ENCODE measurements at regions not wholly inside any gene's neighbourhood (a gene's known extent, or its start where the extent isn't known, plus 50 kb on each side); places are given as distances from the start of the nearest gene placed in this dataset.

GRCh38 chr22:27273436-27273835 is 528.1 kb downstream of the MN1 start:
- no peak overlapping the region for H2AFZ ChIP-seq (ENCODE audit: low read length)
- no peak overlapping the region for H3K4me2 ChIP-seq (ENCODE audit: insufficient read depth, insufficient read length, low read length)
- H2BK120ac ChIP-seq (ENCODE audit: low read depth, low read length, poor library complexity, severe bottlenecking), result no peak overlapping the region
- H3K4me1 ChIP-seq (ENCODE audit: insufficient read depth, low read length), result no peaks in the 10 kb centered on the region
- no peak overlapping the region for H4K91ac ChIP-seq (ENCODE audit: insufficient read length, low read depth, low read length)
- Mint-ChIP-seq H3K27me3 (ENCODE audit: low read depth) (peaks cover 27% of the 10 kb centered on the region), H3K4me1 (peaks cover 8 to 26% of the 10 kb centered on the region in 2 experiments; a peak in 3 of 4 replicates), H3K9me3 (peaks cover 4 to 9% of the 10 kb centered on the region in 2 experiments), H3K27ac (no peak overlapping the region; a peak in 1 of 7 replicates), H3K36me3 (ENCODE audit: insufficient read depth in 1 of 3, low read depth in 3 of 3) (peaks cover 0 to 9% (median 0%) of the 10 kb centered on the region in 3 experiments; a peak in 3 of 7 replicates), H3K4me3 (no peak overlapping the region)
- H3K23ac ChIP-seq (ENCODE audit: insufficient read length, low read depth, low read length), result no peak overlapping the region
- H3K56ac ChIP-seq (ENCODE audit: insufficient read length, low read depth, low read length), result no peak overlapping the region
- no peak overlapping the region for H2BK5ac ChIP-seq (ENCODE audit: insufficient read length, low read length)
- no peaks in the 10 kb centered on the region for H3K79me2 ChIP-seq (ENCODE audit: insufficient read depth, low read length)
- H3K79me1 ChIP-seq (ENCODE audit: insufficient read depth, low read depth, low read length, poor library complexity, severe bottlenecking), result no peaks in the 10 kb centered on the region
- DNase-seq, result no peak
- H2BK12ac ChIP-seq (ENCODE audit: insufficient read length, low read depth, low read length), result no peak overlapping the region
- no peak overlapping the region for H4K8ac ChIP-seq (replicated peaks; ENCODE audit: insufficient read length, low read depth, low read length)
- no peak overlapping the region for H3K14ac ChIP-seq (ENCODE audit: insufficient read depth, low read length)
- no peak overlapping the region for H3K4ac ChIP-seq (ENCODE audit: low read depth, low read length)
- no peak overlapping the region for H2BK15ac ChIP-seq (ENCODE audit: low read depth, low read length)
- H4K20me1 ChIP-seq (ENCODE audit: control insufficient read depth, insufficient read depth, insufficient read length), result no peaks in the 10 kb centered on the region
- no peak overlapping the region for H4K5ac ChIP-seq (ENCODE audit: insufficient read length, low read depth, low read length)
- WGBS (ENCODE audit: extremely low coverage, insufficient read length, low lambda C conversion rate), result no CpG with 5 or more reads among the region's 8 CpGs
- no peak overlapping the region for H3K9ac ChIP-seq (ENCODE audit: extremely low read depth, insufficient read length, low read length)
- H2BK20ac ChIP-seq (ENCODE audit: low read depth, low read length, poor library complexity, severe bottlenecking), result no peak overlapping the region
- no peaks in the 10 kb centered on the region for H3K23me2 ChIP-seq (ENCODE audit: insufficient read length, low read depth, low read length, poor library complexity, severe bottlenecking)
- no peak overlapping the region for H3K27ac ChIP-seq (ENCODE audit: insufficient read length, low read depth, low read length)
- no peak overlapping the region for H2AK5ac ChIP-seq (ENCODE audit: insufficient read length, low read length)
- H3K27me3 ChIP-seq (ENCODE audit: insufficient read depth, low read length), result no peaks in the 10 kb centered on the region
- no peaks in the 10 kb centered on the region for H3K9me3 ChIP-seq (ENCODE audit: control insufficient read depth, low read depth, low read length)
- no peak overlapping the region for H3T11ph ChIP-seq (ENCODE audit: low read length)
- TF ChIP-seq, protein P1, sequence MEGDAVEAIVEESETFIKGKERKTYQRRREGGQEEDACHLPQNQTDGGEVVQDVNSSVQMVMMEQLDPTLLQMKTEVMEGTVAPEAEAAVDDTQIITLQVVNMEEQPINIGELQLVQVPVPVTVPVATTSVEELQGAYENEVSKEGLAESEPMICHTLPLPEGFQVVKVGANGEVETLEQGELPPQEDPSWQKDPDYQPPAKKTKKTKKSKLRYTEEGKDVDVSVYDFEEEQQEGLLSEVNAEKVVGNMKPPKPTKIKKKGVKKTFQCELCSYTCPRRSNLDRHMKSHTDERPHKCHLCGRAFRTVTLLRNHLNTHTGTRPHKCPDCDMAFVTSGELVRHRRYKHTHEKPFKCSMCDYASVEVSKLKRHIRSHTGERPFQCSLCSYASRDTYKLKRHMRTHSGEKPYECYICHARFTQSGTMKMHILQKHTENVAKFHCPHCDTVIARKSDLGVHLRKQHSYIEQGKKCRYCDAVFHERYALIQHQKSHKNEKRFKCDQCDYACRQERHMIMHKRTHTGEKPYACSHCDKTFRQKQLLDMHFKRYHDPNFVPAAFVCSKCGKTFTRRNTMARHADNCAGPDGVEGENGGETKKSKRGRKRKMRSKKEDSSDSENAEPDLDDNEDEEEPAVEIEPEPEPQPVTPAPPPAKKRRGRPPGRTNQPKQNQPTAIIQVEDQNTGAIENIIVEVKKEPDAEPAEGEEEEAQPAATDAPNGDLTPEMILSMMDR (conservative IDR thresholded peaks at IDR 0.05), result no peak
- H3K18ac ChIP-seq (ENCODE audit: insufficient read length, low read depth, low read length), result no peak overlapping the region
